ENCODE measurements at regions not wholly inside any gene's neighbourhood (a gene's known extent, or its start where the extent isn't known, plus 50 kb on each side); places are given as distances from the start of the nearest gene placed in this dataset.

GRCh38 chr11:88448131-88448670, 110.7 kb upstream of the CTSC start:
- no peaks in the 10 kb centered on the region for H3K9me3 Mint-ChIP-seq
- H3K4me1 Mint-ChIP-seq (ENCODE audit: low read depth), result peaks cover 6% of the 10 kb centered on the region
- H3K36me3 Mint-ChIP-seq (ENCODE audit: low read depth), result peaks cover 2% of the 10 kb centered on the region
- no peak for DNase-seq (ENCODE audit: low spot score)
- no peak overlapping the region for H3K27ac Mint-ChIP-seq
- H3K4me3 Mint-ChIP-seq, result no peak overlapping the region
- intact Hi-C loops (cut with micrococcal nuclease), result no loop called here
- H3K27me3 Mint-ChIP-seq (ENCODE audit: insufficient read depth), result peaks cover 7% of the 10 kb centered on the region

DNA sequence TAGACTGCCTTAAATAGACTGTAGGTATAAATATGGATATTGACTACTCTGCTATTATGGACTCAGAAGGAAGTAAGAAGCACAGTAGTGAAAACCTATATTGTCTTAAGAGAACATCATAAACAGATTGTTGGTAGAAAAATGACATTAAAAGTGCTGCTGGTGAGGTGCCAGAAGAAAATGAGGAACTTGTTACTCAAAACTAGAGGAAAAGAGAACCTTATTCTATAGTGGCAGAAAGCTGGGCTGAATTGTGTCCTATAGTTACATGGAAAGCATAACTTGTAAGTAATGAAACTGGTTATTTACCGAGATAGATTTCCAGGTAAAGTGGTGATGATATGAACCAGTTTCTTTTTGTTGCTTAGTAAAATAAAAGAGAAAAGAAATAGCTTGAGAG, 109.7 kb upstream of the CTSC start:
- Mint-ChIP-seq H3K27ac (no peak overlapping the region), H3K9me3 (no peaks in the 10 kb centered on the region), H3K27me3 (ENCODE audit: insufficient read depth) (peaks cover 7% of the 10 kb centered on the region), H3K4me1 (ENCODE audit: low read depth) (peaks cover 6% of the 10 kb centered on the region), H3K4me3 (no peak overlapping the region), H3K36me3 (ENCODE audit: low read depth) (peaks cover 2% of the 10 kb centered on the region)
- no peak for DNase-seq (ENCODE audit: low spot score)
- intact Hi-C loops (cut with micrococcal nuclease), result no loop called here

DNA sequence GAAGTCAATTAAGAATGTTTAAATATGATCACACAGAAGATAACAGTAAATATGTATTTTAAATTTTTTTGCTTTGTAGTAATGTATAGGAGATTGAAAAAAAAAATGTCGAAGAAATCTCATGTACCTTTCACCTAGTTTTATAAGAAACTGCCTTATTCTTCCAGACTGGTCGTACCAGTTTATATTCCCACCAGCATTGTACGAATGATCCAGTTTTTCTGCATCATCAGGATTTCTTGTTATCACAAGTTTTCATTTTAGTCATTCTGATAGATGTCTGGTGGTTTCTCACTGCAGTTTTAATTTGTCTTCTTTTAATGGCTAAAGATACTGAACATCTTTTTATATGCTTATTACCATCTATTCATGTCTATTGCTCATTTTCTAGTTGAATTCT, 101.8 kb upstream of the CTSC start:
- Mint-ChIP-seq H3K9me3 (peaks cover 12% of the 10 kb centered on the region), H3K27ac (no peak overlapping the region), H3K36me3 (ENCODE audit: low read depth) (peaks cover 10% of the 10 kb centered on the region), H3K27me3 (ENCODE audit: insufficient read depth) (peaks cover 6% of the 10 kb centered on the region), H3K4me3 (no peak overlapping the region), H3K4me1 (ENCODE audit: low read depth) (peaks cover 19% of the 10 kb centered on the region)
- no peak for DNase-seq (ENCODE audit: low spot score)
- intact Hi-C loops (cut with micrococcal nuclease), result no loop called here

- Mint-ChIP-seq H3K4me3 (no peak overlapping the region), H3K27ac (no peak overlapping the region), H3K4me1 (ENCODE audit: low read depth) (peaks cover 19% of the 10 kb centered on the region), H3K9me3 (peaks cover 13% of the 10 kb centered on the region), H3K36me3 (ENCODE audit: low read depth) (peaks cover 11% of the 10 kb centered on the region), H3K27me3 (ENCODE audit: insufficient read depth) (peaks cover 6% of the 10 kb centered on the region)
- intact Hi-C loops (cut with micrococcal nuclease), result no loop called here
- DNase-seq (ENCODE audit: low spot score), result no peak
These were observed 101.2 kb upstream of the CTSC start for GRCh38 chr11:88438721-88439120.

- intact Hi-C loops (cut with micrococcal nuclease), result no loop called here
- Mint-ChIP-seq H3K4me1 (ENCODE audit: low read depth) (peaks cover 19% of the 10 kb centered on the region), H3K4me3 (no peak overlapping the region), H3K27ac (peak overlapping the region; percentile 25), H3K36me3 (ENCODE audit: low read depth) (peaks cover 11% of the 10 kb centered on the region), H3K27me3 (ENCODE audit: insufficient read depth) (peaks cover 6% of the 10 kb centered on the region), H3K9me3 (peaks cover 13% of the 10 kb centered on the region)
- DNase-seq (ENCODE audit: low spot score), result no peak
These were observed 97.9 kb upstream of the CTSC start for GRCh38 chr11:88435415-88435814.

DNA sequence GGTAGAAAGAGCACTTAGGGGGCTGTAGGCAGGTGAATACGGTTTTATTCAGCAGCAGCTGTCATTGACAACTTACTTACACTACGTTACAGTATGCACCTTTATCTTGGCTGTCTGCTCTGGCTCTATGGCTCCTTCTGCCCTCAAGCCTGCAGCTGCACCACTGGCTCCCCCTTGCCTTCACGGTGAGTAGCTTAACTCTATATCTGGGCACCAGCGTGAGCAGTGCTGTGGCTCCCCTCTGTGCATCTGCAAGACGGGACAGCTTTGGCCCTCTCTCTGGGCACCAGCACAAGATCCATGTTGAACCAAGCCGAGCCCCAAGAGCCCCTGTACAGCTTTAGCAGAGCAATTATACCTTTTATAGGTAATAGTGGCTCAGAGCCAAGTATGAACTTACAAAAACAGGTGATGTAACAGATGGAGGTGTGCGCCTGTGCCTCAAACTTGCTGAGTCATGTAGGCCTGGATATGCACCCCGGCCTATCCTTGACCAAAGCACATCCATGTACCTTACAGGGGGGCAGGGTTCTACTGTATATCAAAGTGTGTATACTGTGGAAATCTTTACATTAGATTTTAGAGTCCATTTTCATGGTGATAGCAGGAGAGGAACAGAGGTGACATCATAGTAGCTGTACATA, 96.9 kb upstream of the CTSC start:
- H3K27me3 Mint-ChIP-seq (ENCODE audit: insufficient read depth), result peaks cover under 1% of the 10 kb centered on the region

GRCh38 chr11:88433536-88434230, 96.1 kb upstream of the CTSC start:
- intact Hi-C loops (cut with micrococcal nuclease), result loop anchor here (1.0 kb wide), 1 partner anchor 18 kb away; no protein-coding TSS in a partner anchor
- no peak overlapping the region for H3K4me3 Mint-ChIP-seq
- no peak for DNase-seq (ENCODE audit: low spot score)
- H3K27ac Mint-ChIP-seq, result no peak overlapping the region
- peaks cover 19% of the 10 kb centered on the region for H3K4me1 Mint-ChIP-seq (ENCODE audit: low read depth)
- no peaks in the 10 kb centered on the region for H3K27me3 Mint-ChIP-seq (ENCODE audit: insufficient read depth)
- peaks cover 11% of the 10 kb centered on the region for H3K36me3 Mint-ChIP-seq (ENCODE audit: low read depth)
- H3K9me3 Mint-ChIP-seq, result peaks cover 13% of the 10 kb centered on the region

More for the DNA sequence above, 96.9 kb upstream of the CTSC start:
- no peak for DNase-seq (ENCODE audit: low spot score)
- Mint-ChIP-seq H3K4me3 (no peak overlapping the region), H3K36me3 (ENCODE audit: low read depth) (peaks cover 11% of the 10 kb centered on the region), H3K4me1 (ENCODE audit: low read depth) (peaks cover 19% of the 10 kb centered on the region), H3K27ac (peak overlapping the region; percentile 2), H3K9me3 (peaks cover 13% of the 10 kb centered on the region)
- intact Hi-C loops (cut with micrococcal nuclease), result loop anchor here (1.0 kb wide), 1 partner anchor 19 kb away; no protein-coding TSS in a partner anchor

- no peak for DNase-seq (ENCODE audit: low spot score)
- intact Hi-C loops (cut with micrococcal nuclease), result no loop called here
- H3K27me3 Mint-ChIP-seq (ENCODE audit: insufficient read depth), result no peaks in the 10 kb centered on the region
- H3K27ac Mint-ChIP-seq, result no peak overlapping the region
- H3K4me1 Mint-ChIP-seq (ENCODE audit: low read depth), result peaks cover 19% of the 10 kb centered on the region
- H3K36me3 Mint-ChIP-seq (ENCODE audit: low read depth), result peaks cover 9% of the 10 kb centered on the region
- peaks cover 10% of the 10 kb centered on the region for H3K9me3 Mint-ChIP-seq
- no peak overlapping the region for H3K4me3 Mint-ChIP-seq
These were observed 94.3 kb upstream of the CTSC start for GRCh38 chr11:88431675-88432341.

GRCh38 chr11:88428959-88429358, 91.4 kb upstream of the CTSC start:
- Mint-ChIP-seq H3K4me3 (no peak overlapping the region), H3K27ac (no peak overlapping the region), H3K4me1 (ENCODE audit: low read depth) (peaks cover 15% of the 10 kb centered on the region), H3K9me3 (no peaks in the 10 kb centered on the region), H3K36me3 (ENCODE audit: low read depth) (peaks cover 2% of the 10 kb centered on the region), H3K27me3 (ENCODE audit: insufficient read depth) (no peaks in the 10 kb centered on the region)
- intact Hi-C loops (cut with micrococcal nuclease), result no loop called here
- DNase-seq (ENCODE audit: low spot score), result no peak

- Mint-ChIP-seq H3K9me3 (peaks cover 5% of the 10 kb centered on the region), H3K4me1 (ENCODE audit: low read depth) (peaks cover 15% of the 10 kb centered on the region), H3K27ac (no peak overlapping the region), H3K4me3 (no peak overlapping the region), H3K36me3 (ENCODE audit: low read depth) (peaks cover 4% of the 10 kb centered on the region), H3K27me3 (ENCODE audit: insufficient read depth) (no peaks in the 10 kb centered on the region)
- no peak for DNase-seq (ENCODE audit: low spot score)
- intact Hi-C loops (cut with micrococcal nuclease), result no loop called here
These were observed 90.2 kb upstream of the CTSC start for GRCh38 chr11:88427719-88428118.

DNA sequence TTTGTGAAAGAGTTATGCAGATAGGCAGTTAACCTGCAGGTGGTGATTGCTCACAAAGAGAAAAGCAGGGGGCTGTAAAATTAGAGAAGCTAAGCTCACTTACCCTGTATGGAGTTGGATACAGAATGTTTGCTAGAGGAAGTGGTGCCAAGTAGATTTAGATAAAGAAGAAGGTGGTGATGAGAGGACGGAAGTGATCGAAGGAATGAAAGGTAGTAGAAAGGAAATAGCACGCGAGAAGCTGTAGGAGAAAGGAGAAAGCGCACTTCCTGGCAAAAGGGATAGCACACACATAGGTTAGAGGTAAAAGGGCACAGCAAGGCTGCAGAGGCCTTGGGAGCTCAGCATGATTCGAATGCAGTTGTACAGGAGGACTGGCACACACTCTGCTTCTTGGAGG, 87.3 kb upstream of the CTSC start:
- H3K27ac Mint-ChIP-seq, result peak overlapping the region; percentile 0
- intact Hi-C loops (cut with micrococcal nuclease), result no loop called here
- no peak overlapping the region for H3K4me3 Mint-ChIP-seq
- H3K9me3 Mint-ChIP-seq, result peaks cover 5% of the 10 kb centered on the region
- H3K27me3 Mint-ChIP-seq (ENCODE audit: insufficient read depth), result no peaks in the 10 kb centered on the region
- DNase-seq (ENCODE audit: low spot score), result no peak
- peaks cover 43% of the 10 kb centered on the region for H3K4me1 Mint-ChIP-seq (ENCODE audit: low read depth)
- peaks cover 9% of the 10 kb centered on the region for H3K36me3 Mint-ChIP-seq (ENCODE audit: low read depth)

- Mint-ChIP-seq H3K27ac (peak overlapping the region; percentile 90), H3K4me1 (ENCODE audit: low read depth) (peaks cover 69% of the 10 kb centered on the region)
- DNase-seq (ENCODE audit: low spot score), result peak; percentile 43
These were observed 84.0 kb upstream of the CTSC start for GRCh38 chr11:88421530-88421929.

More at GRCh38 chr11:88421530-88421929, 84.0 kb upstream of the CTSC start:
- intact Hi-C loops (cut with micrococcal nuclease), result loop anchor here (1.0 to 2.0 kb wide), 6 partner anchors 10 to 241 kb away; partner anchors contain the start of gene CTSC
- peak overlapping the region; percentile 67 for H3K4me3 Mint-ChIP-seq
- H3K9me3 Mint-ChIP-seq, result peaks cover 5% of the 10 kb centered on the region
- no peaks in the 10 kb centered on the region for H3K27me3 Mint-ChIP-seq (ENCODE audit: insufficient read depth)
- H3K36me3 Mint-ChIP-seq (ENCODE audit: low read depth), result peaks cover 11% of the 10 kb centered on the region
